OCI-LY7 (cell line): ENCODE measurements at regions not wholly inside any gene's neighbourhood (a gene's known extent, or its start where the extent isn't known, plus 50 kb on each side); places are given as distances from the start of the nearest gene placed in this dataset.

Experiments used
- BruUV-seq: library from RNA; stranded (reverse); fragments of 400-500 nt; replicated peaks from 2 replicates; lab custom pipeline; 2021; lab: Mats Ljungman, UMichigan
- CTCF ChIA-PET: fragments of 300-600 bp; sonication (Branson Sonifier 250); formaldehyde crosslinking; loops from one replicate; lab custom pipeline; 2022; ENCODE audit warnings: antibody characterized with exemption; ENCODE audit not compliant: unreplicated experiment; lab: Charles Lee
- POLR2A ChIA-PET: fragments of 300-600 bp; sonication (Branson Sonifier 250); formaldehyde crosslinking; loops from one replicate; lab custom pipeline; 2022; ENCODE audit warnings: antibody characterized with exemption; lab: Charles Lee
- DNase-seq: peaks from one replicate; pipeline ENCODE4 v3.0.0-alpha.2; 2015; ENCODE audit warnings: low spot score
- H2AFZ ChIP-seq: fragments of 200-600 bp; sonication (generic), shearing (Covaris generic); 2 replicates; pipeline ENCODE4 v1.6.1; 2014; ENCODE audit warnings: mild to moderate bottlenecking, antibody characterized with exemption, low read length, moderate library complexity
- H3K27ac ChIP-seq: fragments of 200-600 bp; sonication (generic); 2 replicates; pipeline ENCODE4 v1.5.1; 2014; ENCODE audit warnings: mixed run types, low read depth, mild to moderate bottlenecking, moderate library complexity, low read length, inconsistent platforms; ENCODE audit not compliant: poor library complexity, severe bottlenecking
- H3K36me3 ChIP-seq: fragments of 200-600 bp; sonication (generic); 2 replicates; pipeline ENCODE4 v1.6.1; 2014; ENCODE audit warnings: mild to moderate bottlenecking, antibody characterized with exemption, low read length, moderate library complexity, mixed read lengths; ENCODE audit not compliant: insufficient read depth
- H3K4me1 ChIP-seq: fragments of 200-600 bp; sonication (generic); 2 replicates; pipeline ENCODE4 v1.5.1; 2014; ENCODE audit warnings: mild to moderate bottlenecking, low read length; ENCODE audit not compliant: insufficient read depth, poor library complexity, severe bottlenecking
- H3K4me2 ChIP-seq: fragments of 200-600 bp; sonication (generic); 2 replicates; pipeline ENCODE4 v1.6.1; 2014; ENCODE audit warnings: mild to moderate bottlenecking, low read length
- H3K4me3 ChIP-seq: fragments of 200-600 bp; sonication (generic); 2 replicates; pipeline ENCODE4 v1.5.1; 2014; ENCODE audit warnings: mild to moderate bottlenecking, low read depth, low read length; ENCODE audit not compliant: poor library complexity, severe bottlenecking
- H3K79me2 ChIP-seq: fragments of 200-600 bp; sonication (generic); 2 replicates; pipeline ENCODE4 v1.6.1; 2016; ENCODE audit warnings: low read depth, mild to moderate bottlenecking, low read length, moderate library complexity, mixed read lengths; ENCODE audit not compliant: insufficient read depth
- H3K9me2 ChIP-seq: fragments of 200-600 bp; sonication (generic); 2 replicates; pipeline ENCODE4 v1.6.1; 2016; ENCODE audit warnings: mild to moderate bottlenecking, low read length, mixed read lengths; ENCODE audit not compliant: insufficient read depth
- H3K9me3 ChIP-seq: fragments of 200-600 bp; sonication (generic); 2 replicates; pipeline ENCODE4 v1.6.1; 2014; ENCODE audit warnings: mild to moderate bottlenecking, mixed run types, low read length, mixed read lengths
- H4K20me1 ChIP-seq: fragments of 200-600 bp; sonication (generic); 2 replicates; pipeline ENCODE4 v1.6.1; 2014; ENCODE audit warnings: mild to moderate bottlenecking, antibody characterized with exemption, low read length, moderate library complexity, mixed read lengths; ENCODE audit not compliant: insufficient read depth
- CTCF ChIP-seq: fragments of 200-600 bp; sonication (generic); conservative IDR thresholded peaks from 2 replicates; pipeline ENCODE4 v1.5.1; 2014; ENCODE audit warnings: mild to moderate bottlenecking, antibody characterized with exemption, low read length, moderate library complexity, mixed read lengths
- EZH2phosphoT487 ChIP-seq: fragments of 200-600 bp; sonication (generic); IDR thresholded peaks from 2 replicates; pipeline ENCODE4 v1.6.1; 2018; ENCODE audit warnings: low read depth, borderline replicate concordance, mild to moderate bottlenecking, mixed run types, antibody characterized with exemption, low read length, moderate library complexity, mixed read lengths
- intact Hi-C: fragments of 100-400 bp; cut with micrococcal nuclease; formaldehyde crosslinking; loops from one replicate; pipeline ENCODE4 v1.10.0; 2022; ENCODE audit not compliant: unreplicated experiment

- no peak overlapping the region for H2AFZ ChIP-seq
- CTCF ChIA-PET, result no interaction called here
- intact Hi-C loops, result no loop called here
- H3K4me1 ChIP-seq, result no peaks in the 10 kb centered on the region
- DNase-seq, result no peak
- no peaks in the 10 kb centered on the region for H3K9me2 ChIP-seq
- H4K20me1 ChIP-seq, result no peaks in the 10 kb centered on the region
- no peaks in the 10 kb centered on the region for H3K79me2 ChIP-seq
- TF ChIP-seq CTCF (no peak), EZH2phosphoT487 (no peak)
- POLR2A ChIA-PET, result no interaction called here
- no TSS peak for BruUV-seq
- H3K9me3 ChIP-seq, result no peaks in the 10 kb centered on the region
- H3K36me3 ChIP-seq, result no peaks in the 10 kb centered on the region
- no peak overlapping the region for H3K27ac ChIP-seq
- H3K4me2 ChIP-seq, result no peak overlapping the region
- H3K4me3 ChIP-seq, result no peak overlapping the region
Observed at GRCh38 chr3:94331831-94332230, 269.0 kb downstream of the NSUN3 start.

DNA sequence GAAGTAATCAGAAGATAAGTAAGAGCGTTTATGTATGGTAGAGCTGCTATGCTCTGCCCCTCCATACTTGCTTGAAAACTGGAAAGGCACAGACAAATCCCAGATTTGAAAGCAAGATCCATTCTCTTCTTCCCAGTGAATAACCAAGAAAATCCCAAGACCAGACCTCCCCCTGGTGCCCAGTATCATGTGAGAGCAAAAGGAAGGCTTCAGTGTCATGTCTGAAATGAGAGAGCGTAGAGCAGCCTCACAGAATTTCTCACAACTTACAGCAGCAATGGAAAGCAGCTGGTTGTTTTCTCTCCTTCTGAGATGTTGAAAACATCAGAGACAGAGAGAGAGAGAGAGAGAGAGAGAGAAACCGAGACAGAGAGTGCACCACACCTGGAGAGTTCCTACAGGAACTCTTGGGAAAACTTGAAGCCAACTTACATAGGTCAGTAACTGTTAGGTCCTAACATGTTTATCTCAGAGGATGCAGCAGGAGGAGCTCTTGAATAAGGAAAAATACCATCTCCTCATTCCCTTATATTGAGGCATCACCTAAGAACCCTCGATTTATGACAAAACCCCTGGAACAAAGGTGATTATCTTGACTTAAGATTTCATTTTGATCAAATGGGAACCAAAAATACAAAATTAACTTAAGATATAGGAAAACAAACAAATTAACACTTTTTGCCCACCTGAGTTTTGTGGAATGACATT is 273.3 kb downstream of the NSUN3 start:
- CTCF ChIA-PET, result no interaction called here
- Histone ChIP-seq H3K27ac (no peak overlapping the region), H4K20me1 (no peaks in the 10 kb centered on the region), H3K36me3 (no peaks in the 10 kb centered on the region), H3K4me1 (no peaks in the 10 kb centered on the region), H3K9me2 (no peaks in the 10 kb centered on the region), H3K4me2 (no peak overlapping the region), H3K9me3 (no peaks in the 10 kb centered on the region), H3K4me3 (no peak overlapping the region), H3K79me2 (no peaks in the 10 kb centered on the region), H2AFZ (no peak overlapping the region)
- POLR2A ChIA-PET, result no interaction called here
- TF ChIP-seq EZH2phosphoT487, result no peak
- TF ChIP-seq CTCF, result 0 out of 2 replicates have a peak, but pooled peaks have one; percentile 24
- peak; percentile 1 for DNase-seq
- intact Hi-C loops, result no loop called here
- no TSS peak for BruUV-seq

- H3K4me1 ChIP-seq, result no peaks in the 10 kb centered on the region
- TF ChIP-seq CTCF (no peak), EZH2phosphoT487 (no peak)
- ChIA-PET CTCF (no interaction called here), POLR2A (no interaction called here)
- no peaks in the 10 kb centered on the region for H3K9me3 ChIP-seq
- no peaks in the 10 kb centered on the region for H4K20me1 ChIP-seq
- H3K4me3 ChIP-seq, result no peak overlapping the region
- H3K79me2 ChIP-seq, result no peaks in the 10 kb centered on the region
- DNase-seq, result no peak
- no peak overlapping the region for H2AFZ ChIP-seq
- BruUV-seq, result no TSS peak
- H3K27ac ChIP-seq, result no peak overlapping the region
- no peaks in the 10 kb centered on the region; the same call in 1 of the 2 replicates for H3K9me2 ChIP-seq
- H3K36me3 ChIP-seq, result no peaks in the 10 kb centered on the region
- H3K4me2 ChIP-seq, result no peak overlapping the region
- intact Hi-C loops, result no loop called here
Observed at GRCh38 chr3:94345101-94345500, 282.2 kb downstream of the NSUN3 start.
